ENCODE measurements at regions not wholly inside any gene's neighbourhood (a gene's known extent, or its start where the extent isn't known, plus 50 kb on each side); places are given as distances from the start of the nearest gene placed in this dataset.

- Histone ChIP-seq H3K4me3 (ENCODE audit: low read length) (no peak overlapping the region), H3K9me3 (replicated peaks; ENCODE audit: insufficient read depth, low read length) (no peaks in the 10 kb centered on the region), H3K4me2 (ENCODE audit: low read depth, low read length) (no peak overlapping the region), H3K27me3 (replicated peaks; ENCODE audit: insufficient read depth, low read length) (no peaks in the 10 kb centered on the region), H3K36me3 (replicated peaks; ENCODE audit: insufficient read depth, low read length) (no peaks in the 10 kb centered on the region), H2AFZ (ENCODE audit: low read length) (no peak overlapping the region), H3K27ac (ENCODE audit: low read length) (no peak overlapping the region), H3K4me1 (ENCODE audit: low read length) (no peaks in the 10 kb centered on the region), H3K79me2 (ENCODE audit: low read length) (no peaks in the 10 kb centered on the region), H3F3A (ENCODE audit: insufficient read depth, low read length) (no peaks in the 10 kb centered on the region), H3K9ac (ENCODE audit: low read length) (no peak overlapping the region), H3K9me2 (replicated peaks; ENCODE audit: insufficient read depth, low read length) (no peaks in the 10 kb centered on the region), H4K20me1 (ENCODE audit: insufficient read depth, low read length) (no peaks in the 10 kb centered on the region)
- no peak for DNase-seq
- TF ChIP-seq EZH2phosphoT487 (IDR thresholded peaks at IDR 0.05; ENCODE audit: low read length) (no peak), CTCF (IDR thresholded peaks at IDR 0.05; ENCODE audit: low read length) (no peak), EZH2 (optimal IDR thresholded peaks at IDR 0.05; ENCODE audit: low read depth, low read length) (no peak)
Measured at GRCh38 chr13:20326809-20327208, 94.7 kb upstream of the GJB6 start.

GRCh38 chr13:20326276-20326675 is 94.2 kb upstream of the GJB6 start:
- Histone ChIP-seq H3K27me3 (replicated peaks; ENCODE audit: insufficient read depth, low read length) (no peaks in the 10 kb centered on the region), H3K27ac (ENCODE audit: low read length) (no peak overlapping the region), H3K4me1 (ENCODE audit: low read length) (no peaks in the 10 kb centered on the region), H2AFZ (ENCODE audit: low read length) (no peak overlapping the region), H3K9me2 (replicated peaks; ENCODE audit: insufficient read depth, low read length) (no peaks in the 10 kb centered on the region), H3K36me3 (replicated peaks; ENCODE audit: insufficient read depth, low read length) (no peaks in the 10 kb centered on the region), H4K20me1 (ENCODE audit: insufficient read depth, low read length) (no peaks in the 10 kb centered on the region), H3K79me2 (ENCODE audit: low read length) (no peaks in the 10 kb centered on the region), H3K4me2 (ENCODE audit: low read depth, low read length) (no peak overlapping the region), H3K4me3 (ENCODE audit: low read length) (no peak overlapping the region), H3K9ac (ENCODE audit: low read length) (no peak overlapping the region), H3F3A (ENCODE audit: insufficient read depth, low read length) (no peaks in the 10 kb centered on the region), H3K9me3 (replicated peaks; ENCODE audit: insufficient read depth, low read length) (no peaks in the 10 kb centered on the region)
- no peak for TF ChIP-seq CTCF (IDR thresholded peaks at IDR 0.05; ENCODE audit: low read length)
- TF ChIP-seq EZH2phosphoT487 (IDR thresholded peaks at IDR 0.05; ENCODE audit: low read length): no peak
- TF ChIP-seq EZH2 (optimal IDR thresholded peaks at IDR 0.05; ENCODE audit: low read depth, low read length): no peak
- DNase-seq: no peak

GRCh38 chr13:20320885-20321284 is 88.8 kb upstream of the GJB6 start:
- Histone ChIP-seq H3K9me3 (replicated peaks; ENCODE audit: insufficient read depth, low read length) (no peaks in the 10 kb centered on the region), H3F3A (ENCODE audit: insufficient read depth, low read length) (no peaks in the 10 kb centered on the region), H3K36me3 (replicated peaks; ENCODE audit: insufficient read depth, low read length) (no peaks in the 10 kb centered on the region), H3K79me2 (ENCODE audit: low read length) (no peaks in the 10 kb centered on the region), H3K9ac (ENCODE audit: low read length) (no peak overlapping the region), H2AFZ (ENCODE audit: low read length) (no peak overlapping the region), H3K27me3 (replicated peaks; ENCODE audit: insufficient read depth, low read length) (no peaks in the 10 kb centered on the region), H3K4me2 (ENCODE audit: low read depth, low read length) (no peak overlapping the region), H3K4me3 (ENCODE audit: low read length) (no peak overlapping the region), H3K27ac (ENCODE audit: low read length) (no peak overlapping the region), H3K4me1 (ENCODE audit: low read length) (no peaks in the 10 kb centered on the region), H4K20me1 (ENCODE audit: insufficient read depth, low read length) (no peaks in the 10 kb centered on the region), H3K9me2 (replicated peaks; ENCODE audit: insufficient read depth, low read length) (no peaks in the 10 kb centered on the region)
- DNase-seq: no peak
- TF ChIP-seq CTCF (IDR thresholded peaks at IDR 0.05; ENCODE audit: low read length) (no peak), EZH2 (optimal IDR thresholded peaks at IDR 0.05; ENCODE audit: low read depth, low read length) (no peak), EZH2phosphoT487 (IDR thresholded peaks at IDR 0.05; ENCODE audit: low read length) (no peak)
